H1 (cell line): ENCODE measurements at regions not wholly inside any gene's neighbourhood (a gene's known extent, or its start where the extent isn't known, plus 50 kb on each side); places are given as distances from the start of the nearest gene placed in this dataset.

Source experiments
- CHD1 ChIP-seq: IDR thresholded peaks from 2 replicates; pipeline ENCODE4 v1.6.1; 2012; ENCODE audit warnings: low read depth, low read length, improper control_type of control experiment
- EGR1 ChIP-seq: IDR thresholded peaks from 2 replicates; pipeline ENCODE4 v1.6.1; 2011; ENCODE audit warnings: low read depth, low read length, borderline replicate concordance
- GABPA ChIP-seq: IDR thresholded peaks from 2 replicates; pipeline ENCODE4 v1.6.1; 2011; ENCODE audit warnings: mild to moderate bottlenecking, low read length, moderate library complexity, borderline replicate concordance; ENCODE audit not compliant: insufficient read depth
- KDM4A ChIP-seq: IDR thresholded peaks from one replicate; pipeline ENCODE4 v1.7.1; 2012; ENCODE audit warnings: low read depth, mild to moderate bottlenecking, moderate library complexity, low read length, inconsistent platforms; ENCODE audit not compliant: severe bottlenecking
- SUZ12 ChIP-seq: fragments of 200-600 bp; sonication (generic); IDR thresholded peaks from 2 replicates; pipeline ENCODE4 v1.6.1; 2012; ENCODE audit warnings: mild to moderate bottlenecking, inconsistent platforms, low read length, moderate library complexity, mixed read lengths

DNA sequence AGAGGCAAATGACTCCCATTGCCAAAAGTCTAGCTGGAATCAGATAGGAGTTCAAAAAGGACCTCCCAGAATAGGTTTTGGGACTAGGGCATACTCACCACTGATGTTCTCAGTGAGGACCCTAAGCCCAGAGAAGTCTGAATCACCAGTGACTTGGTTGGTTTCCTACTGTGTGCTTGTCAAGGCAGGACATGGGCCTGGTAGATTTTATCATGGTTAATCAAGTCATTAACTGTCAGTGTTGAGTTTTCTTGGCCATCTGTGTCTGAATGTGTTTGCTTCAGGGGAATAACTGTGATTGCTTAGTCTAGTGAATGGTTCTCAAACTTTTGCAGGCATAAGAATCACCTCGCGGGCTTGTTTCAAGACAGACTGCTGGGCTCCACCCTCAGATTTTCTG, 99.0 kb upstream of the GDNF start (continued):
- no peak for TF ChIP-seq CHD1
- no peak for TF ChIP-seq KDM4A
- TF ChIP-seq EGR1 = no peak
- TF ChIP-seq SUZ12 = no peak
- no peak for TF ChIP-seq GABPA
- TF ChIP-seq, all 59 proteins: peak for 0
